ENCODE measurements at regions not wholly inside any gene's neighbourhood (a gene's known extent, or its start where the extent isn't known, plus 50 kb on each side); places are given as distances from the start of the nearest gene placed in this dataset.

GRCh38 chr3:148197061-148197460, 500.6 kb upstream of the AGTR1 start:
- Histone ChIP-seq H3K27ac (ENCODE audit: insufficient read depth, low read length) (no peak overlapping the region), H3K23ac (ENCODE audit: low read depth, low read length) (no peak overlapping the region), H3K9me1 (ENCODE audit: insufficient read depth, low read length) (no peaks in the 10 kb centered on the region), H4K20me1 (ENCODE audit: insufficient read depth, low read length) (no peaks in the 10 kb centered on the region), H4K8ac (ENCODE audit: low read depth in 2 of 2, low read length in 2 of 2) (no peak overlapping the region), H3K9ac (ENCODE audit: low read depth, low read length) (no peak overlapping the region), H4K91ac (ENCODE audit: insufficient read depth, low read depth, low read length) (no peak overlapping the region), H3K27me3 (ENCODE audit: control insufficient read depth, insufficient read depth, low read length) (no peaks in the 10 kb centered on the region), H3K4me2 (ENCODE audit: low read depth, low read length) (no peak overlapping the region), H3K4ac (ENCODE audit: low read depth, low read length) (no peak overlapping the region), H3K4me3 (ENCODE audit: insufficient read depth, low read depth, low read length) (no peak overlapping the region), H2BK120ac (ENCODE audit: low read depth, low read length) (no peak overlapping the region), H3K14ac (replicated peaks; ENCODE audit: low read depth, low read length) (no peak overlapping the region), H2AK9ac (replicated peaks; ENCODE audit: low read depth, low read length, poor library complexity) (no peak overlapping the region), H4K5ac (ENCODE audit: low read depth, low read length) (no peak overlapping the region), H3K56ac (ENCODE audit: extremely low read depth, insufficient read depth, low read length) (no peak overlapping the region), H2AK5ac (ENCODE audit: low read depth, low read length) (no peak overlapping the region), H2AFZ (replicated peaks; ENCODE audit: low read length, poor library complexity) (no peak overlapping the region), H3K79me1 (ENCODE audit: low read depth in 1 of 2, low read length in 2 of 2) (no peaks in the 10 kb centered on the region), H2BK15ac (ENCODE audit: low read depth, low read length) (no peak overlapping the region), H3K18ac (ENCODE audit: low read depth, low read length) (no peak overlapping the region), H2BK5ac (ENCODE audit: low read depth, low read length, poor library complexity, severe bottlenecking) (no peak overlapping the region), H3K36me3 (ENCODE audit: control insufficient read depth, insufficient read depth, low read length) (no peaks in the 10 kb centered on the region), H3K9me3 (ENCODE audit: control insufficient read depth, insufficient read depth, low read length) (no peaks in the 10 kb centered on the region), H2BK20ac (ENCODE audit: low read depth, low read length) (no peak overlapping the region), H3K4me1 (ENCODE audit: control insufficient read depth, insufficient read depth, low read length) (no peaks in the 10 kb centered on the region)
- CTCF ChIA-PET, result no interaction called here
- WGBS, 2 experiments (ENCODE audit: extremely low coverage in 2 of 2, insufficient read length in 1 of 2), result no CpG with 5 or more reads among the region's 3 CpGs
- POLR2A ChIA-PET (ENCODE audit: unreplicated experiment), result no interaction called here
- no TSS peak for BruUV-seq (replicated peaks)
- dilution Hi-C loops (cut with HindIII; ENCODE audit: low sequenced_read_pairs, unreplicated experiment) (no loop called here), intact Hi-C loops (cut with micrococcal nuclease) (no loop called here), in situ Hi-C loops (cut with MboI; ENCODE audit: low sequenced_read_pairs) (no loop called here)
- ATAC-seq (ENCODE audit: low read depth) (no peak), DNase-seq (no peak)
- TF ChIP-seq CEBPB (IDR thresholded peaks at IDR 0.05; ENCODE audit: low read depth, low read length), result no peak
- TF ChIP-seq MAZ (IDR thresholded peaks at IDR 0.05; ENCODE audit: borderline replicate concordance, low read depth, low read length), result no peak
- TF ChIP-seq SMC3 (IDR thresholded peaks at IDR 0.05; ENCODE audit: low read depth, low read length), result no peak
- no peak for TF ChIP-seq RCOR1 (IDR thresholded peaks at IDR 0.05; ENCODE audit: insufficient replicate concordance, low read length)

Measured in IMR-90 (cell line).